HL-60 (cell line): ENCODE measurements at regions not wholly inside any gene's neighbourhood (a gene's known extent, or its start where the extent isn't known, plus 50 kb on each side); places are given as distances from the start of the nearest gene placed in this dataset.

ENCODE experiments used
- DNase-seq, 2 experiments: peaks; one replicate each; pipeline ENCODE4 v3.0.0-alpha.2; 2010 to 2020; ENCODE audit warnings: low read depth in 1 of 2, low spot score in 1 of 2
- H3K27ac ChIP-seq: fragments of 250-450 bp; sonication (Bioruptor Pico); replicated peaks from 2 replicates; pipeline ENCODE4 v1.5.1; 2020; ENCODE audit warnings: mild to moderate bottlenecking, moderate library complexity
- H3K27me3 ChIP-seq: fragments of 250-450 bp; sonication (Bioruptor Pico); 2 replicates; pipeline ENCODE4 v1.5.1; 2021; ENCODE audit warnings: mild to moderate bottlenecking, moderate library complexity; ENCODE audit not compliant: insufficient read depth, poor library complexity, severe bottlenecking
- H3K4me3 ChIP-seq: replicated peaks from 2 replicates; pipeline ENCODE4 v1.5.1; 2011; ENCODE audit warnings: mild to moderate bottlenecking, control low read depth, low read length; ENCODE audit not compliant: insufficient read depth
- GABPA ChIP-seq: IDR thresholded peaks from 2 replicates; pipeline ENCODE4 v1.6.1; 2012; ENCODE audit warnings: low read depth
- POLR2AphosphoS5 ChIP-seq: IDR thresholded peaks from 2 replicates; pipeline ENCODE4 v1.6.1; 2012; ENCODE audit warnings: low read depth
- REST ChIP-seq: IDR thresholded peaks from 2 replicates; pipeline ENCODE4 v1.6.1; 2012; ENCODE audit warnings: low read depth; ENCODE audit not compliant: insufficient replicate concordance
- SPI1 ChIP-seq: IDR thresholded peaks from 2 replicates; pipeline ENCODE4 v1.6.1; 2012; ENCODE audit warnings: low read depth, mild to moderate bottlenecking, borderline replicate concordance
- TF ChIP-seq, protein P1 (sequence below): IDR thresholded peaks from one replicate; pipeline ENCODE4 v1.5.1; 2011; ENCODE audit warnings: low read length, control low read depth, inconsistent platforms; ENCODE audit not compliant: insufficient read depth

DNA sequence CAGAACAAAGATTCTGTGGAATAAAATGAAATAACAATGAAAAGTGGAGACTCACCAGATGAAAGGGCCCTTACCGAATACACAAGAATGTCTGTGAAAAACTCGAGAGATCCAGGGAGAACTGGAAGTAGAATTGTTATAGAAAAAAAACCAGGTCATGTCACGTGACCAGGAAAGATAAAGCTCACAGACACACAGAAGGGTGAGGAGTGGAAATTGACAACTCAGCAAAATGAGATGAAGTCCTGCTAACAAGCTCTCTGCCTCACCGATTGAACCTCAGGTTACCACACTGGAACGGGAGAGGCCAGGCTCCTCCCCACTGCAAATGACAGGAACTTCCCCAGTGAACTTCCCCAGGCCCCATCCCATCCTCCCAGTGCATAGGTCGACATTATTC lies 1618.0 kb upstream of the PCDH10 start:
- no peak overlapping the region for H3K4me3 ChIP-seq
- H3K27me3 ChIP-seq, result no peaks in the 10 kb centered on the region
- TF ChIP-seq POLR2AphosphoS5 (no peak), SPI1 (no peak), GABPA (no peak), REST (no peak)
- TF ChIP-seq, protein P1, sequence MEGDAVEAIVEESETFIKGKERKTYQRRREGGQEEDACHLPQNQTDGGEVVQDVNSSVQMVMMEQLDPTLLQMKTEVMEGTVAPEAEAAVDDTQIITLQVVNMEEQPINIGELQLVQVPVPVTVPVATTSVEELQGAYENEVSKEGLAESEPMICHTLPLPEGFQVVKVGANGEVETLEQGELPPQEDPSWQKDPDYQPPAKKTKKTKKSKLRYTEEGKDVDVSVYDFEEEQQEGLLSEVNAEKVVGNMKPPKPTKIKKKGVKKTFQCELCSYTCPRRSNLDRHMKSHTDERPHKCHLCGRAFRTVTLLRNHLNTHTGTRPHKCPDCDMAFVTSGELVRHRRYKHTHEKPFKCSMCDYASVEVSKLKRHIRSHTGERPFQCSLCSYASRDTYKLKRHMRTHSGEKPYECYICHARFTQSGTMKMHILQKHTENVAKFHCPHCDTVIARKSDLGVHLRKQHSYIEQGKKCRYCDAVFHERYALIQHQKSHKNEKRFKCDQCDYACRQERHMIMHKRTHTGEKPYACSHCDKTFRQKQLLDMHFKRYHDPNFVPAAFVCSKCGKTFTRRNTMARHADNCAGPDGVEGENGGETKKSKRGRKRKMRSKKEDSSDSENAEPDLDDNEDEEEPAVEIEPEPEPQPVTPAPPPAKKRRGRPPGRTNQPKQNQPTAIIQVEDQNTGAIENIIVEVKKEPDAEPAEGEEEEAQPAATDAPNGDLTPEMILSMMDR, result no peak
- H3K27ac ChIP-seq, result no peak overlapping the region
- no peak for DNase-seq

DNA sequence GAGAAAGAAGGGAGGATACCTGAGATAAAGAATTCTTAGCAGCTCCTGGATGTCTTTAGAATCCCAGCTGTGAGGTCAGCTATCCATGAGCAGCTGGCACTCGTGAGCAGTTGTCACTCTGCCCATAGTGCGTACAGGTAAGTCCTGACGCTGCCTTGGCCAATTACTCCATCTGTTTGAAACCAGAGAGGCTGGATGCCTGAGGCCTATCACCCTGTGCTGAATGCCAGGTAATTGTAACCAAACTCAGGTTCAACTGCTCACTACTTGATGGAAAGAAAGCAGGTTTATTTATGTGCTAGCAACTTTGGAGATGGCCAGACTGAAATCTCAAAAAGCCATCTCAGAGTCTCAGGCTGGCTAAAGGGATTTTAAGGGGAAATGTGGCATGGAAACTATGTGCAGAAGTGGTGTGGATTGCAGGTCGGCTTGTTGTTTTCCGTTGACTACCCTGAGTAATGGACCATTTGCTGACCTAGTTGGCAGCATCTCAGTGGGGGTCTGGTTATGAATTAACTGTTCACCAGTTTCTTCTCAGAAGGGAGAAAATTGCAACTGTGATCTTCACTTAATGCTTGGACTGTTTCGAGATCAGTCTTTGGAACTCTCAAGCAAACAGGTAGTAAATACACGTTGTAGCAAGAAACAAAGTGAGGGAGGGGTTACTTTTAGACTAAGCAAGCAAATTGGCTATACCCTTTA lies 1614.0 kb upstream of the PCDH10 start:
- Histone ChIP-seq H3K27ac (no peak overlapping the region), H3K27me3 (no peaks in the 10 kb centered on the region), H3K4me3 (no peak overlapping the region)
- no peak for DNase-seq
- TF ChIP-seq SPI1, result no peak
- TF ChIP-seq, protein P1, result no peak
- TF ChIP-seq GABPA, result no peak
- no peak for TF ChIP-seq REST
- TF ChIP-seq POLR2AphosphoS5, result no peak

DNA sequence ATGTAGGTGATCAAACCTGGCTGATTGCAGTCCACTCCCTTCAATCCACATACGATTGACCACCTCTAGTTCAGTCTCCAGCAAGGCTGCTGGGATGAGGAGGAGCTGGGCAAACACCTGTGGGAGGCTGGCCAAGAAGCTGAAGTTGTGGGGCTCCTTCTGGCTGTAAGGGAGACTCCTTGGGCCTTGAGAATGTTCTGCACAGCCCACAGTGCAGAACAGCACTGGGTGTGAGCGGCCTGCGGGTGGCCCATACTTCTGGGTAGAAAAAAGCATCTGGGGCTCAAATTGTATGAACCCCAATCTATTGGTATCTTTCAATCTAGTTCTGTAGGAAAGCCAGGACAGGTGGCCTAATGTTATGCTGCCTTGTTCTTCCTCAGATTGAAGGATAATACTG lies 1608.8 kb upstream of the PCDH10 start:
- DNase-seq, result no peak
- Histone ChIP-seq H3K4me3 (no peak overlapping the region), H3K27ac (no peak overlapping the region), H3K27me3 (no peaks in the 10 kb centered on the region)
- TF ChIP-seq GABPA, result no peak
- no peak for TF ChIP-seq REST
- TF ChIP-seq, protein P1, result no peak
- no peak for TF ChIP-seq SPI1
- TF ChIP-seq POLR2AphosphoS5, result no peak
